ENCODE measurements at regions not wholly inside any gene's neighbourhood (a gene's known extent, or its start where the extent isn't known, plus 50 kb on each side); places are given as distances from the start of the nearest gene placed in this dataset.

DNA sequence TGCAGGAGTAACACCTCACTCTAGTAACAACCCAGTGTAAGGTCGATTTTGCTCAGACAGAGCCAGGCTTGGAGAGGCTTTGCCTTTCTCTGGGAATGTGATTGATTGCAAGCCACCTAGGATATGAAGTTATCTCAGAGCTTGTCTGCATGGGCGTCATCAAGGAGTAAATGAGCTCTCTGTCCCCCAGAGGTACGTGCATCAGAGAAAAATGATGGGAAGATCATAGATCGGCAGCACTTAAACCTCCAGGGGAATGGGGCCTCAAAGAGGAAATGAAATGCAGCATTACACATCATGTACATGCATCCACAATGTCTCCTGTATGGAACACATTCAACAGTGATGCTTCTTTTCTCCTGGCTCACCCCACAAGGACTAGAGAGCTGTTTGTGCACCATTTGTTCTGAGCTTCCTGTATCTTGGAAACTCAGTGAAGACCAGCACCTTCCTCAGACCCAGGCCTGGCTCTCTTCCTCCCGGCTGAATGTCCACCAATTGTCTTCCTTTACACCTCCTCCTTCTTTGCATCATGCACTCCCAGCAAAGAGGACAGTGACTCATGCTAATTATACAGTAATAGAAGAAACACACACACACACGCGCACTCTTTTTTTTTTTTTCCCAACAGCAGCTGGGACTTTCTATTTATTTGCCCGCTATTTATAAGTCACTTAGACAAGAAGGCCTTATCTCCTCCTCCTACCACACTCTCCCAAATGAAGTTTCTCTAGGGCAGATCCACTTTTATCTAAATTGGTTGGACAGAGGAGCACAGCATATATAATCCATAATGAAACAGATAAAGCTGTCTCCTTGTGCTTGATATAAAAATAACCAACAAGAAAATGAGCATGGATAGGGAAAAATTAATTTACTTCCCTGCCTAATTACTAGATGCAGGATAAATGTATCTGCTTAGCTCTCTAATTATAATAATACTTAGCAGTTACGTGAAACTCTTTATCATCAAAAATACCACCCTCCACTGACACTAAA is 990.7 kb downstream of the CCSER2 start:
- H3K4me3 ChIP-seq: no peak overlapping the region
- no peak for ATAC-seq
- 31 to 59% methylated on average over 8 to 9 of the region's 9 CpGs for whole genome bisulfite sequencing, 2 donors (ENCODE audit: low coverage in 1 of 2)

GRCh38 chr10:85319826-85320225 is 991.4 kb downstream of the CCSER2 start:
- no peak overlapping the region for H3K4me3 ChIP-seq
- no peaks in the 10 kb centered on the region for H3K27me3 ChIP-seq
- no CpG with 5 or more reads among the region's 3 CpGs for WGBS, 2 donors (ENCODE audit: low coverage in 1 of 2)
- peak; percentile 5 for ATAC-seq
- H3K27ac ChIP-seq: no peak overlapping the region
- H3K36me3 ChIP-seq: no peaks in the 10 kb centered on the region
- TF ChIP-seq, protein P1, sequence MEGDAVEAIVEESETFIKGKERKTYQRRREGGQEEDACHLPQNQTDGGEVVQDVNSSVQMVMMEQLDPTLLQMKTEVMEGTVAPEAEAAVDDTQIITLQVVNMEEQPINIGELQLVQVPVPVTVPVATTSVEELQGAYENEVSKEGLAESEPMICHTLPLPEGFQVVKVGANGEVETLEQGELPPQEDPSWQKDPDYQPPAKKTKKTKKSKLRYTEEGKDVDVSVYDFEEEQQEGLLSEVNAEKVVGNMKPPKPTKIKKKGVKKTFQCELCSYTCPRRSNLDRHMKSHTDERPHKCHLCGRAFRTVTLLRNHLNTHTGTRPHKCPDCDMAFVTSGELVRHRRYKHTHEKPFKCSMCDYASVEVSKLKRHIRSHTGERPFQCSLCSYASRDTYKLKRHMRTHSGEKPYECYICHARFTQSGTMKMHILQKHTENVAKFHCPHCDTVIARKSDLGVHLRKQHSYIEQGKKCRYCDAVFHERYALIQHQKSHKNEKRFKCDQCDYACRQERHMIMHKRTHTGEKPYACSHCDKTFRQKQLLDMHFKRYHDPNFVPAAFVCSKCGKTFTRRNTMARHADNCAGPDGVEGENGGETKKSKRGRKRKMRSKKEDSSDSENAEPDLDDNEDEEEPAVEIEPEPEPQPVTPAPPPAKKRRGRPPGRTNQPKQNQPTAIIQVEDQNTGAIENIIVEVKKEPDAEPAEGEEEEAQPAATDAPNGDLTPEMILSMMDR (IDR thresholded peaks at IDR 0.05): no peak
- TF ChIP-seq EP300 (IDR thresholded peaks at IDR 0.05): no peak
- TF ChIP-seq POLR2AphosphoS5 (IDR thresholded peaks at IDR 0.05): no peak
- TF ChIP-seq POLR2A (IDR thresholded peaks at IDR 0.05): no peak
- no peaks in the 10 kb centered on the region for H3K4me1 ChIP-seq
- no peaks in the 10 kb centered on the region for H3K9me3 ChIP-seq

More for the DNA sequence above, 990.7 kb downstream of the CCSER2 start:
- no peaks in the 10 kb centered on the region for H3K36me3 ChIP-seq
- no peak overlapping the region for H3K27ac ChIP-seq
- no peaks in the 10 kb centered on the region for H3K27me3 ChIP-seq
- TF ChIP-seq POLR2AphosphoS5 (IDR thresholded peaks at IDR 0.05) (no peak), EP300 (IDR thresholded peaks at IDR 0.05) (no peak), POLR2A (IDR thresholded peaks at IDR 0.05) (no peak)
- no peaks in the 10 kb centered on the region for H3K9me3 ChIP-seq
- no peaks in the 10 kb centered on the region for H3K4me1 ChIP-seq

DNA sequence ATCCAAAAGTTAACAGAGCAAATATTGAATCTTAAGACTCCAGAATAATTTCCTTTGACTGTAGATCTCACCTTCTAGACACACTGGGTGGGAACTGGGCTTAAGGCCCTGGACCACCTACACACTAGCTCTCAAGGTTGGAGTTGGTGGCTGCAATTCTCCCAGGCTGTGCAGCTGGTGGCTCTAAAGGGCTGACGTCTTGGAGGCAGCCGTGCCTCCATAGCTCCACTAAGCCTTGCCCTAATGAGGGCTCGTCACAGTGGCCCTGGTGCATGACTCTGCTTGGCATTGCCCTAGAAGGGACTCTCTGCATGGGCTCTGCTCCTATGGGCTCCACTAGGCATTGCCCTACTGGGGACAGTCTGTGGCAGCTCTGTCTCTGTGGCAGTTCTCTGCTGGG is 1005.2 kb downstream of the CCSER2 start:
- H3K4me1 ChIP-seq: no peaks in the 10 kb centered on the region
- WGBS, 2 donors (ENCODE audit: low coverage in 1 of 2): 82% methylated on average over 2 of the region's 3 CpGs; no CpG with 5 or more reads in 1 of the 2 donors
- no peaks in the 10 kb centered on the region for H3K9me3 ChIP-seq
- no peak overlapping the region for H3K4me3 ChIP-seq
- no peaks in the 10 kb centered on the region for H3K27me3 ChIP-seq
- no peak overlapping the region for H3K27ac ChIP-seq
- TF ChIP-seq, protein P1 (IDR thresholded peaks at IDR 0.05): no peak
- TF ChIP-seq EP300 (IDR thresholded peaks at IDR 0.05) (no peak), POLR2A (IDR thresholded peaks at IDR 0.05) (no peak), POLR2AphosphoS5 (IDR thresholded peaks at IDR 0.05) (no peak)
- no peak for ATAC-seq
- no peaks in the 10 kb centered on the region for H3K36me3 ChIP-seq

- H3K27me3 ChIP-seq: no peaks in the 10 kb centered on the region
- TF ChIP-seq, protein P1 (IDR thresholded peaks at IDR 0.05): no peak
- TF ChIP-seq EP300 (IDR thresholded peaks at IDR 0.05) (no peak), POLR2AphosphoS5 (IDR thresholded peaks at IDR 0.05) (no peak), POLR2A (IDR thresholded peaks at IDR 0.05) (no peak)
- no peaks in the 10 kb centered on the region for H3K9me3 ChIP-seq
- ATAC-seq: no peak
- H3K4me1 ChIP-seq: no peaks in the 10 kb centered on the region
- no peaks in the 10 kb centered on the region for H3K36me3 ChIP-seq
- WGBS, 2 donors (ENCODE audit: low coverage in 1 of 2): 22 to 40% methylated on average over 1 of the region's 1 CpG
- H3K4me3 ChIP-seq: no peak overlapping the region
- no peak overlapping the region for H3K27ac ChIP-seq
These were observed 1004.2 kb downstream of the GRID1 start for GRCh38 chr10:85362401-85362800.

- Histone ChIP-seq H3K27ac (no peak overlapping the region), H3K4me1 (no peaks in the 10 kb centered on the region), H3K27me3 (peaks cover 5% of the 10 kb centered on the region), H3K4me3 (no peak overlapping the region), H3K9me3 (no peaks in the 10 kb centered on the region), H3K36me3 (no peaks in the 10 kb centered on the region)
- WGBS, 2 donors (ENCODE audit: low coverage in 1 of 2): 78 to 83% methylated on average over 5 to 9 of the region's 10 CpGs
- TF ChIP-seq, protein P1 (IDR thresholded peaks at IDR 0.05): no peak
- TF ChIP-seq POLR2A (IDR thresholded peaks at IDR 0.05) (no peak), POLR2AphosphoS5 (IDR thresholded peaks at IDR 0.05) (no peak), EP300 (IDR thresholded peaks at IDR 0.05) (no peak)
- no peak for ATAC-seq
These were observed 989.4 kb downstream of the GRID1 start for GRCh38 chr10:85377029-85377806.

Measured in gastroesophageal sphincter (tissue), 4 donors.